GM21360 (cell line): ENCODE measurements at regions not wholly inside any gene's neighbourhood (a gene's known extent, or its start where the extent isn't known, plus 50 kb on each side); places are given as distances from the start of the nearest gene placed in this dataset.

Source experiments
- ATAC-seq: cut with Tn5 transposase; IDR thresholded peaks from one replicate; pipeline ENCODE4 v1.9.1; 2021; ENCODE audit warnings: mild to moderate bottlenecking, moderate library complexity; ENCODE audit not compliant: unreplicated experiment

- no peak for ATAC-seq
These were observed 158.3 kb upstream of the CST7 start for GRCh38 chr20:24790746-24791283.

- ATAC-seq = no peak
These were observed 157.1 kb upstream of the CST7 start for GRCh38 chr20:24791953-24792352.

- no peak for ATAC-seq
These were observed 156.2 kb upstream of the CST7 start for GRCh38 chr20:24792641-24793495.

- ATAC-seq = no peak
These were observed 153.6 kb upstream of the CST7 start for GRCh38 chr20:24795436-24795835.

GRCh38 chr20:24796236-24796635 is 152.8 kb upstream of the CST7 start:
- no peak for ATAC-seq

DNA sequence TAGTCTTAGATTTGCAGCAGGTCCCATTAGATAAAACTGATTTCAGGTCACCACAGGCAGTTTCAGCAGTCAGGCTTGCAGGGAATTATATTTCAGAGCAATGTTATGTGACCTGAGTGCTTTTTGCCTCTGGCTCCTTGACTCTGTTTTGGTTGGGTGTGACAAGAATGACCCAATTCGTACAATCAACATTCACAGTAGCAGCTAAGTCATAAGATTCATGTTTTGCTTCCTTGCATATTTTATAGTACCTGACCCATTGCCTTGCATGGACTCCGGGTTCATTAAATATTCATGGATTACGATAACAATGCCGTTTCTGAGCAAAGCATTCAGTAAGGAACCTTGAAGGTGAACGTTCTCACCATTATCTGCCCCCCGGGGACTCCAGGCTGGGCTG is 152.0 kb upstream of the CST7 start:
- ATAC-seq = no peak

DNA sequence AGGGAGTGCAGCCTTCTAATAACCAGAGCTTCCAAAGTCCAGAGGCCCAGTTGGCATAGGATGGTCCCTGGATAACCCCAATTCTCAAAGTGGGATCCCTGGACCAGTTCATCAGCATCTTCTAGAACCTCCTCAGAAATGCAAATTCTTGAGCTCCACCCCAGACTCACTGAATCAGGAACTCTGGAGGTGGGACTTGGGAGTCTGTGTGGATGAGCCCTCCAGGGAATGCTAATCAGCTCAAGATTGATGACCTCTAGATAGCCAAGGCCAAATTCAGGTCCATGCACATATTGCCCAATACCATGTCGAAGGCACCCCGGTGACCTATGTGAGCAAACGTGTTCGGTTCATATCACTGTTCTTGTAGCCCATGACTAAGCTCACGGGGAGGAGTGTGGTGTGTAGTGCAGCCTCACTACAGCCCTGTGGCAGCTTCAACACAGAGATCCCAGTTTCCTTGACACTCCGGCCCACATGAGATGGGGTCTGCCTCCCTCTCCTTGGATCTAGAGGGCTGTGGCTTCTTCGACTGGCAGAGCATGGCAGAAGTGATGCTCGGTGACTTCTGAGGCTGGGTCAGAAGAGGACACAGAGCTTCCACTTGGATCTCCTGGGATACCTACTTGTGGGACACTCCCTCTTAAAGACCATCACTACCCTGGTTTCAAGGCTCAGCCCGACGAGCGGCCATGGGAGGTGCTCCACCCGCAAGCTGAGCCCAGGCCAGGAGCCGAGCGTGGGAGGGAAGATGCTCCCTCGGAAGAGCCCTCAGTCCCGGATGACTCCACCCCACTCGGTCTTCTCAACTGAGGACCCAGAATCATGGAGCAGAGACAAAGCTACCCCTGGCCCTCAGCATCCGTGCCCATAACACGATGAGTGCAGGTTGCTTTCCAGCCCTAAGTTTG is 151.1 kb upstream of the CST7 start:
- ATAC-seq = no peak

GRCh38 chr20:24798930-24799705 is 150.0 kb upstream of the CST7 start:
- no peak for ATAC-seq

DNA sequence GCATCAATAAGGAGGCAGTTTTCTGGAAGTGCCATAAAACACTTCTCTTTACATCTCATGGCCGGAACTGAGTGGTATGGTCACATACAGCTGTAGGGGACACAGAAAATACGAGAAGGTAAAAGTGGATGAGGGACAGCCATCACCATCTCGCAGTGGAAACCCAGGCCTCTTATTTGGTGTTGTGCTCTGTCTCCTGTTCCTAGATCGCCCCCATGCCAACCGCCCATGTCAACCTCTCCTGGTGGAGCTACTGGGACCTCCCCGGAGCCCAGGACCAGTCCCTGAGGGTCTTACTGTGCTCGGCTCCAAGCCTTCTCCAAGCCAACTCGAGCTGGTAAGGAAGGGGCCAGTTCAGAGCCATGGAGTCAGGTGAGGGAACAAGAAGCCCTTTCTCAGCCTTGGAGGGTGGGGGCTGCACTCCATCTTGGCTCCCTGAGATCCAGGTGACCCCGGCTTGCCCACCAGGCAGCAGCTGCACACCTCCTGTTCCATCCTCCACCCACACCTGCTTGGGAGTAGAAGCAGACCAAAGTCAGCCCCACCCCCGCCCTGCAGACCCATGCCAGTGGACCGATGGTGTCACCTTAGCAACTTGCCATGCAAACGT is 149.0 kb upstream of the CST7 start:
- no peak for ATAC-seq

DNA sequence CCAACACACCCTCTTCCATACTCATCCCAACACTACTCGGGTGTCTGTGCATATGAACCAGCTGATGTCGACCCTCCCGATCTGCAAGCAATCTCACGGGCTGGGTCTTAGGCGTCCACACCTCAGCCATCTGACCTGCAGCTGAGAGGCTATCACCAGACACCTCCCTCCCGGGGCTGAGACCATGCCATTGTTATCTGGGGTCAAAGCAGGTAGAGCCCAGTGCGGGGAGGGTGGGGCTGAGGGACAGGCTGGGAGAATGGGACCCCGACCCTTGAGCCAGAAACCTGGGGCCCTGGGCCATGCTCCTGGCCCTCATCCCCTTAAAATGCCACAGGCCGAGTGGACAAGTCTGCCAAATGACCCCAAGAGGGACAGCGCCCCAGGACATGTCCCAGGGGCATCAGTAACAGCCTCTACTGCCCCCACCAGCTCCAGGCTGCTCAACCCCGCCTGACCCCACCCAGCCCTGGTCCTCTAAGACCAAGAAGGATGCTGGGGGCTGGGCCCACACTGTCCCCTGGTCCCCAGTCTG is 146.7 kb upstream of the CST7 start:
- ATAC-seq = no peak

- ATAC-seq = no peak
These were observed 144.4 kb upstream of the CST7 start for GRCh38 chr20:24804481-24805206.

DNA sequence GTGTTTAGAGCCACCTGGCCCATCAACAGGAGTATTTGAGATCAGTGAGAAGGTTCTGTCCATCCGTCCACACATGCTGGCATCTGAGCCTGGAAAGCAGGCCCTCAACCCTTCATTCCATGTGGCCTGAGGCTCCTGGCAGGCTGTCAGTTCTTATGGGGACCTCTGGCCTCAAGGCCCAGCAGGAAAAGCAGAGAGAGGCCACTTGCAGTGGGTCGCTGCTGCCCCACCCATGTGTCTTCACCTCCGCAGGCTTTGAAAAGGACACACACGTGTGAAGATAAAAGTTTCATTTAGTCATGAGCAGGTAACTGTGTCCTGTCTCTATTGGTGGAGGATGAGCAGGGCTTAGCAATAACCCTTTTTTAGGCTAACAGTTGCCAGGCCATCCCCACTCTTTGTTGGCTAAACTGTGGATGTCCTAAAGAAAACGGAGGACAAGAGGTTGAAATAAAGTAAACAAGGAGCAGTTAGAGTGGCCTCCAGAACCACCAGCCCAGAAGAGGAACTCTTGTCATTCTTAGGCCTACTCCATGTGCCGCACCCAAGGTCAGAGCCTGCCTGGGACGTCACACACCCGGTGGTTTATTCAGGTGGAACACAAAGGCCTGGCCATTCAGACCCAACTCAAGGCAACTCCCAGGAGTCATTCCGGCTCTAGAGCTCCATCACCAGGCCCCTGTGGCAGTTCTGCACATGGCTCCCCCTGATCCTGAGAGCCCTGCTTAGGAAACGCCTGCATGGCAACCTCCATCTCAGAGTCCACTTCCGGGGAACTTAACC is 143.4 kb upstream of the CST7 start:
- ATAC-seq = no peak

- no peak for ATAC-seq
These were observed 142.1 kb upstream of the CST7 start for GRCh38 chr20:24806705-24807676.

GRCh38 chr20:24808616-24809015 is 140.5 kb upstream of the CST7 start:
- ATAC-seq = no peak

- ATAC-seq = no peak
These were observed 139.5 kb upstream of the CST7 start for GRCh38 chr20:24809606-24810005.

GRCh38 chr20:24810676-24811407 is 138.2 kb upstream of the CST7 start:
- no peak for ATAC-seq

DNA sequence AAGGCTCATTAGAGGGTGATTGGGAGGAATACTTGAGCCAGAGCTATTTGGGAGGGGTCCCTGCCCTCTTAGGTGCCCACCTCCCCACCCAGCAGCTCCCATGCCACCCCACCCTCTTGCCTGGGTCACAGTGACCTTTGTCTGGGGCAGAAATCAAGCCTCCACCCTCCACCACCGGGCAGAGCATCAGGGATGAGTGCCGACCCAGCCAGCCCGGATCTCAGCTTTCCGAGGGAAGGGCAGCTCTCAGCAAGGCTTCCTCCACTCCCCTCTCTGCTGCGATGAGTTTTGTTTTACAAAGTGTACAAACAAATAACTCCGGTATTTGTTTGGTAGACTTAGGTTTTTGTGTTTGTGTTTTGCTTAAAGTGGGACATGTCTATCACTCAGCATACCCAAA is 136.7 kb upstream of the CST7 start:
- no peak for ATAC-seq
